Neuronal stem cell (in vitro differentiated cells): ENCODE measurements at regions not wholly inside any gene's neighbourhood (a gene's known extent, or its start where the extent isn't known, plus 50 kb on each side); places are given as distances from the start of the nearest gene placed in this dataset.

Experiments
- DNase-seq: peaks from one replicate; pipeline ENCODE4 v3.0.0-alpha.2; 2013; ENCODE audit warnings: low spot score
- H2AFZ ChIP-seq: one replicate; pipeline ENCODE4 v1.6.1; 2013; ENCODE audit warnings: mild to moderate bottlenecking, low read length, inconsistent platforms
- H2AK5ac ChIP-seq: 2 replicates; pipeline ENCODE4 v1.6.1; 2013; ENCODE audit warnings: low read depth, mild to moderate bottlenecking, inconsistent platforms, low read length, moderate library complexity, mixed read lengths
- H2BK120ac ChIP-seq: 2 replicates; pipeline ENCODE4 v1.6.1; 2013; ENCODE audit warnings: low read depth, mild to moderate bottlenecking, inconsistent platforms, low read length, moderate library complexity, mixed read lengths
- H2BK12ac ChIP-seq: one replicate; pipeline ENCODE4 v1.6.1; 2013; ENCODE audit warnings: low read length, inconsistent platforms
- H2BK15ac ChIP-seq: 2 replicates; pipeline ENCODE4 v1.6.1; 2013; ENCODE audit warnings: mild to moderate bottlenecking, low read length, inconsistent platforms, mixed read lengths
- H2BK5ac ChIP-seq: one replicate; pipeline ENCODE4 v1.6.1; 2013; ENCODE audit warnings: inconsistent platforms, mild to moderate bottlenecking, low read length, moderate library complexity
- H3K14ac ChIP-seq: one replicate; pipeline ENCODE4 v1.6.1; 2013; ENCODE audit warnings: low read length, inconsistent platforms
- H3K18ac ChIP-seq: 2 replicates; pipeline ENCODE4 v1.6.1; 2013; ENCODE audit warnings: low read length, inconsistent platforms
- H3K23ac ChIP-seq: 2 replicates; pipeline ENCODE4 v1.6.1; 2013; ENCODE audit warnings: low read depth, mild to moderate bottlenecking, mixed read lengths, low read length, inconsistent platforms; ENCODE audit not compliant: poor library complexity
- H3K27ac ChIP-seq: replicated peaks from 3 replicates; pipeline ENCODE4 v1.5.1; 2013; ENCODE audit warnings: low read length, inconsistent platforms
- H3K27me3 ChIP-seq, 3 experiments: 2 replicates each; pipeline ENCODE4 v1.6.1; 2013; ENCODE audit warnings: low read length in 3 of 3, mild to moderate bottlenecking in 2 of 3, inconsistent platforms in 1 of 3, low read depth in 1 of 3, mixed read lengths in 1 of 3, moderate library complexity in 1 of 3; ENCODE audit not compliant: control insufficient read depth in 3 of 3, insufficient read depth in 3 of 3
- H3K36me3 ChIP-seq, 2 donors: replicated peaks in 1 of 2; 2 replicates each; pipeline ENCODE4 v1.6.1; 2013; ENCODE audit warnings: low read length in 2 of 2; ENCODE audit not compliant: control insufficient read depth in 2 of 2, insufficient read depth in 2 of 2
- H3K4ac ChIP-seq: 2 replicates; pipeline ENCODE4 v1.6.1; 2013; ENCODE audit warnings: inconsistent platforms, mild to moderate bottlenecking, low read length, moderate library complexity
- H3K4me1 ChIP-seq, 2 donors: 1 replicate in 1 of 2; 2 replicates in 1 of 2; pipeline ENCODE4 v1.6.1; 2013; ENCODE audit warnings: low read length in 2 of 2, low read depth in 1 of 2; ENCODE audit not compliant: control insufficient read depth in 2 of 2, insufficient read depth in 1 of 2
- H3K4me2 ChIP-seq: one replicate; pipeline ENCODE4 v1.6.1; 2013; ENCODE audit warnings: mild to moderate bottlenecking, low read length, inconsistent platforms; ENCODE audit not compliant: insufficient read depth, poor library complexity, severe bottlenecking
- H3K4me3 ChIP-seq, 2 donors: 2 replicates each; pipeline ENCODE4 v1.5.1; 2013; ENCODE audit warnings: low read length in 2 of 2, mild to moderate bottlenecking in 2 of 2, inconsistent platforms in 1 of 2, moderate library complexity in 1 of 2
- H3K79me1 ChIP-seq: one replicate; pipeline ENCODE4 v1.6.1; 2013; ENCODE audit warnings: low read depth, mild to moderate bottlenecking, inconsistent platforms, low read length, moderate library complexity
- H3K9ac ChIP-seq: one replicate; pipeline ENCODE4 v1.6.1; 2013; ENCODE audit warnings: mild to moderate bottlenecking, low read depth, low read length, inconsistent platforms; ENCODE audit not compliant: poor library complexity
- H3K9me3 ChIP-seq, 2 donors: replicated peaks in 1 of 2; 2 replicates each; pipeline versions ENCODE3 to v1.6.1; 2013; ENCODE audit warnings: low read length in 2 of 2, mild to moderate bottlenecking in 2 of 2, inconsistent platforms in 1 of 2, low read depth in 1 of 2, mixed read lengths in 1 of 2, moderate library complexity in 1 of 2; ENCODE audit not compliant: control insufficient read depth in 2 of 2, insufficient read depth in 1 of 2
- H4K8ac ChIP-seq: one replicate; pipeline ENCODE4 v1.6.1; 2013; ENCODE audit warnings: low read depth, mild to moderate bottlenecking, inconsistent platforms, low read length, moderate library complexity
- H4K91ac ChIP-seq: one replicate; pipeline ENCODE4 v1.6.1; 2013; ENCODE audit warnings: low read length, low read depth, mild to moderate bottlenecking, inconsistent platforms; ENCODE audit not compliant: poor library complexity
- WGBS, 2 donors: extraction: QIAGEN DNeasy Blood & Tissue Kit; methylation state at CpG; one replicate each; pipeline ENCODE4 v1.1.7; 2013; ENCODE audit warnings: missing lambda C conversion rate in 2 of 2, mixed read lengths in 1 of 2; ENCODE audit not compliant: insufficient read length in 2 of 2, insufficient replicate concordance in 1 of 2; ENCODE audit errors: extremely low coverage in 2 of 2; 5-methylcytosine and 5-hydroxymethylcytosine counted together

DNA sequence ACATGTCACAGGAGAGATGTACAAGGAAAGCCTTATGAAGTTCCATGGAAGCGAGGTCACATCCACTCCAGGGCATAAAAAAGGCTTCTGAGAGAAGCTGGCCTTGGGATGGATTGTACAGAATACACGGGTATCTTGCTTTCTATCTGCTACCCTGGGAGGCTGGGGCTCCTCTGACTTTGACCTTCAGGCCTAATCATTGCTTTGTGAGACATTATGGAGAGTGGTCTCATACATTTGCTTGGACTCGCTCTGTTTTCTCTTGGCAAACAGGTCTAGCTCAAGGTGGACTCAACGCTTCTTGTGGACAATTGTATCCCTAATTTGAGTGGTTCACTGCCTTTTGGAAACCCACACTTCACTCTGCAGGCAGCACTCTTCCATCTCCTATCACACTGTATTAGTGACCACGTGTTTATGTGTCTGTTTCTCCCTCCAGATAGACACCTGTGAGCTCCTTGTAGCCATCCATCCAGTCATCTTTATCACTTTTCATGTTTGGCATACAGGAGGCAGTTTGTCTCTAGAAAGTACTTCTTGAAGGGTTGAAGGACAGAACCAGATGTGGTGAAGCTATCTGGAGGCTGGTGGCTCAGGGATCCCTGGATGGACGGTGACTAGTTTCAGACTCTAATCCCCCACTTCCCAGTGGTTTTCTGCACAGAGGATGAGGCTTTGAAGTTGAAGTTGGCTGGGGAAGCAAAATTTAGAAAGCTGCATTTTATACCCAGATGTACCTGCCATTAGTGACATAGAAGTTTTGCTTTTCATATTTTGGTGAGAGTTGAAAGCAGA lies 267.8 kb downstream of the CYRIA start:
- Histone ChIP-seq H3K4me3 (no peak overlapping the region), H3K36me3 (peaks cover 0 to 2% of the 10 kb centered on the region in 2 donors), H3K27me3 (peaks cover 0 to 2% (median 0%) of the 10 kb centered on the region in 3 experiments), H4K8ac (no peak overlapping the region), H3K9ac (no peak overlapping the region), H3K27ac (no peak overlapping the region), H3K14ac (no peak overlapping the region), H3K4me1 (peaks cover 12 to 13% of the 10 kb centered on the region in 2 donors), H3K4ac (no peak overlapping the region), H2BK12ac (no peak overlapping the region), H2BK5ac (no peak overlapping the region), H2BK15ac (no peak overlapping the region), H3K18ac (no peak overlapping the region), H3K4me2 (no peak overlapping the region), H2AFZ (no peak overlapping the region), H2BK120ac (no peak overlapping the region), H4K91ac (no peak overlapping the region), H3K79me1 (no peaks in the 10 kb centered on the region), H2AK5ac (no peak overlapping the region), H3K9me3 (no peaks in the 10 kb centered on the region), H3K23ac (no peak overlapping the region)
- WGBS, 2 donors, result no CpG with 5 or more reads among the region's 6 CpGs
- no peak for DNase-seq

DNA sequence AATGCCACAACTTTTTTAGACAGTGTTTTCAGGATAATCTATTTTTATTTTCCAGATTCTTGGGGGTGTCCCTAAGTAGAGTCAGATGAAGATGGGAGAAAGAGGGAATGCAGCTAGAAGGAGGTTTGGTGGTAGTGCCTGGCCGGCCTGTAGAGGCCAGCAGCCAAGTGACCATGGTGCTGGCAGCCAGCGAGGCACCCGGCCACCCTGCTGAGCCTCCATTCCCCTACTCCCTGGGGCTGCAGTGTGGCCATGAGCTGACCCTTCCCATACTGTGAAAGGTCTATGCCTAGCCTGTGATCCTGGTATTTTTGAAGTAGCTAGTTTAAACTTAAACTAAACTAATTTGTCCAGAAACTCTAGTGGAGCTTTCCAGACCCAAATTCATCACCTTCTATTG lies 268.6 kb downstream of the CYRIA start:
- Histone ChIP-seq H2BK15ac (no peak overlapping the region), H3K4me2 (no peak overlapping the region)

DNA sequence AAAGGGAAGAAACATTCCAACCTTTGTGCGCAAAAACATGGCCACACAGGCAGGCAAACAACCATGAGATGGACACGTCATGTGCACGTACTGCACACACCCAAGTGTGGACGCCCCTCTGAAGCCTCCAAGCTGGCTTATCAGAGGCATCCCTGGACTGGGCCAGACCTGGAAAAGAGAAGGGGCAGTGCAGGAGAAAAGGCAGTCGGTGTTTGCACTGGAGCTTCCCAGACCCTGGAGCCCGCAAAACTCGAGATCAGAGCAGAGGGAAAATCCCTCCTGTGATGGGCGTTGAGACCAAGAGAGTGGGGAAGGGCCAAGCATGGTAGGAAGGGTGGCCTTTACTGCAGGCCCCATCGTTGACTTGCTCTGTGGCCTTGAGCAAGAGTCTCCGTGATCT lies 269.5 kb downstream of the CYRIA start:
- H3K4me2 ChIP-seq, result no peak overlapping the region
- peaks cover 0 to 2% of the 10 kb centered on the region in 2 donors for H3K36me3 ChIP-seq
- no peak overlapping the region for H2BK120ac ChIP-seq
- H2AK5ac ChIP-seq, result no peak overlapping the region
- H3K14ac ChIP-seq, result no peak overlapping the region
- no peak overlapping the region for H4K8ac ChIP-seq
- peak overlapping the region; percentile 53 for H3K18ac ChIP-seq
- H3K9ac ChIP-seq, result no peak overlapping the region
- no peaks in the 10 kb centered on the region for H3K79me1 ChIP-seq
- no peak overlapping the region for H3K4ac ChIP-seq
- H2BK12ac ChIP-seq, result no peak overlapping the region
- no peak overlapping the region for H2BK15ac ChIP-seq
- DNase-seq, result no peak
- H3K4me1 ChIP-seq, result peaks cover 13 to 14% of the 10 kb centered on the region in 2 donors
- no peak overlapping the region for H3K4me3 ChIP-seq
- no peak overlapping the region for H4K91ac ChIP-seq
- H2AFZ ChIP-seq, result no peak overlapping the region
- peaks cover 0 to 2% (median 0%) of the 10 kb centered on the region in 3 experiments for H3K27me3 ChIP-seq
- no peak overlapping the region for H3K23ac ChIP-seq
- WGBS, 2 donors, result no CpG with 5 or more reads among the region's 10 CpGs
- H3K9me3 ChIP-seq, result no peaks in the 10 kb centered on the region
- H2BK5ac ChIP-seq, result no peak overlapping the region
- H3K27ac ChIP-seq, result no peak overlapping the region

More for the DNA sequence above, 268.6 kb downstream of the CYRIA start:
- Histone ChIP-seq H3K36me3 (peaks cover 0 to 2% of the 10 kb centered on the region in 2 donors), H4K8ac (no peak overlapping the region), H3K9me3 (no peaks in the 10 kb centered on the region), H3K27me3 (peaks cover 0 to 2% (median 0%) of the 10 kb centered on the region in 3 experiments), H3K9ac (no peak overlapping the region), H4K91ac (no peak overlapping the region), H2BK5ac (no peak overlapping the region), H3K14ac (no peak overlapping the region), H2BK120ac (no peak overlapping the region), H3K4ac (no peak overlapping the region), H3K4me1 (peaks cover 13 to 14% of the 10 kb centered on the region in 2 donors), H3K23ac (no peak overlapping the region), H2AK5ac (no peak overlapping the region), H3K27ac (no peak overlapping the region), H3K79me1 (no peaks in the 10 kb centered on the region), H3K18ac (peak overlapping the region; percentile 69), H2BK12ac (no peak overlapping the region), H2AFZ (no peak overlapping the region), H3K4me3 (no peak overlapping the region)
- DNase-seq, result no peak
- no CpG with 5 or more reads among the region's 3 CpGs for WGBS, 2 donors

DNA sequence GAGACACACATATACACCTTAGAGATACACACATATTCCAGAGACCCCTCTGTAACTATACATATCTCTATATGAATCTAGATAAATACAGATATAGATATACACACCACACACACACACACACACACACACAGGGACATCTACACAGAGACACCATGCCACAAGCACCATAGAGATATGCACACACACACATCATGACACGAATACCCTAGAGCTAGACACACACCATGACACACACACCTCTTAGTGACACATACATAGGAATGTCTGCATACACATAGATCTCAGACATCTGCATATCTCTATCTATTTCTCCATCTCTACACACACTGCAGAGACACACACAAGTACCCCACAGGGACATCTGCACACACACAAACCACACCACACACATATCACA lies 270.0 kb downstream of the CYRIA start:
- Histone ChIP-seq H3K4ac (no peak overlapping the region), H4K91ac (no peak overlapping the region), H3K79me1 (no peaks in the 10 kb centered on the region), H2BK12ac (no peak overlapping the region), H3K23ac (no peak overlapping the region), H3K9ac (no peak overlapping the region), H3K14ac (no peak overlapping the region), H3K36me3 (peaks cover 0 to 2% of the 10 kb centered on the region in 2 donors), H4K8ac (no peak overlapping the region), H3K4me2 (no peak overlapping the region), H2BK5ac (no peak overlapping the region), H3K27ac (no peak overlapping the region), H2BK15ac (no peak overlapping the region), H3K9me3 (no peaks in the 10 kb centered on the region), H2AK5ac (no peak overlapping the region), H2BK120ac (no peak overlapping the region), H3K4me3 (no peak overlapping the region), H3K27me3 (peaks cover 0 to 2% (median 0%) of the 10 kb centered on the region in 3 experiments), H3K4me1 (peaks cover 13 to 14% of the 10 kb centered on the region in 2 donors), H3K18ac (no peak overlapping the region), H2AFZ (no peak overlapping the region)
- DNase-seq, result no peak
- WGBS, 2 donors, result no CpG with 5 or more reads among the region's 1 CpG
